ENCODE measurements at regions not wholly inside any gene's neighbourhood (a gene's known extent, or its start where the extent isn't known, plus 50 kb on each side); places are given as distances from the start of the nearest gene placed in this dataset.
A peak's percentile ranks its signal among the peaks of the same experiment; 100 is the strongest.

- Histone ChIP-seq H3K27me3 (no peaks in the 10 kb centered on the region), H3K9me3 (no peaks in the 10 kb centered on the region), H3K4me1 (no peaks in the 10 kb centered on the region), H3K27ac (no peak overlapping the region), H3K4me3 (no peak overlapping the region), H3K36me3 (no peaks in the 10 kb centered on the region)
- DNase-seq (no peak), ATAC-seq (no peak)
- TF ChIP-seq, protein P1, sequence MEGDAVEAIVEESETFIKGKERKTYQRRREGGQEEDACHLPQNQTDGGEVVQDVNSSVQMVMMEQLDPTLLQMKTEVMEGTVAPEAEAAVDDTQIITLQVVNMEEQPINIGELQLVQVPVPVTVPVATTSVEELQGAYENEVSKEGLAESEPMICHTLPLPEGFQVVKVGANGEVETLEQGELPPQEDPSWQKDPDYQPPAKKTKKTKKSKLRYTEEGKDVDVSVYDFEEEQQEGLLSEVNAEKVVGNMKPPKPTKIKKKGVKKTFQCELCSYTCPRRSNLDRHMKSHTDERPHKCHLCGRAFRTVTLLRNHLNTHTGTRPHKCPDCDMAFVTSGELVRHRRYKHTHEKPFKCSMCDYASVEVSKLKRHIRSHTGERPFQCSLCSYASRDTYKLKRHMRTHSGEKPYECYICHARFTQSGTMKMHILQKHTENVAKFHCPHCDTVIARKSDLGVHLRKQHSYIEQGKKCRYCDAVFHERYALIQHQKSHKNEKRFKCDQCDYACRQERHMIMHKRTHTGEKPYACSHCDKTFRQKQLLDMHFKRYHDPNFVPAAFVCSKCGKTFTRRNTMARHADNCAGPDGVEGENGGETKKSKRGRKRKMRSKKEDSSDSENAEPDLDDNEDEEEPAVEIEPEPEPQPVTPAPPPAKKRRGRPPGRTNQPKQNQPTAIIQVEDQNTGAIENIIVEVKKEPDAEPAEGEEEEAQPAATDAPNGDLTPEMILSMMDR (IDR thresholded peaks at IDR 0.05) = no peak
- intact Hi-C loops (cut with DNase I) = no loop called here
Measured at GRCh38 chr14:78016532-78016931, 153.6 kb upstream of the NRXN3 start.

GRCh38 chr14:78018283-78018682, 151.9 kb upstream of the NRXN3 start:
- Histone ChIP-seq H3K9me3 (no peaks in the 10 kb centered on the region), H3K4me3 (no peak overlapping the region), H3K27ac (no peak overlapping the region), H3K4me1 (no peaks in the 10 kb centered on the region), H3K36me3 (no peaks in the 10 kb centered on the region), H3K27me3 (no peaks in the 10 kb centered on the region)
- ATAC-seq = no peak
- TF ChIP-seq, protein P1 (IDR thresholded peaks at IDR 0.05) = no peak
- intact Hi-C loops (cut with DNase I) = no loop called here
- DNase-seq = no peak

- Histone ChIP-seq H3K4me1 (no peaks in the 10 kb centered on the region), H3K36me3 (no peaks in the 10 kb centered on the region), H3K27me3 (no peaks in the 10 kb centered on the region), H3K27ac (no peak overlapping the region), H3K9me3 (no peaks in the 10 kb centered on the region), H3K4me3 (no peak overlapping the region)
- DNase-seq (peak; percentile 80), ATAC-seq (peak; percentile 92)
- intact Hi-C loops (cut with DNase I) = no loop called here
- TF ChIP-seq, protein P1 (IDR thresholded peaks at IDR 0.05) = peak; percentile 53
Measured at GRCh38 chr14:78022059-78022458, 148.1 kb upstream of the NRXN3 start.

DNA sequence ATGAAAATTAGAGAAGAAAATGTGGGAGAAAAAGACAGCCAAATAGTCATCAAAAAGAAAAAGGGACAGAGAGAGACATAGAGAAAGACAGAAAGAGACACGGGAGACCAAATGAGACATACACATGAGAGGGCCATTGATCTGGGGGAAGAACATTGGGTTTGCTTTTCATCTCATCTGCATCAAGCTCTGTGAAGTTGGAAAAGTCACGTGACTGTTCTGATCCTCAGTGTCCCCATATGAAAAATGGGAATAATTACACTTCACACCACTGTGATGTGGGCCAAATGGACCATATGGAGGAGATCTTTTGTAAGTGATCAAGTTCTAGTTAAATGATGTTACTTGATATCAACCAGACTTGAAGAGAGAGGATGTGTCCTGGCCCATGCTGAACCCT, 147.1 kb upstream of the NRXN3 start:
- TF ChIP-seq, protein P1 (IDR thresholded peaks at IDR 0.05) = no peak
- Histone ChIP-seq H3K27ac (no peak overlapping the region), H3K4me3 (no peak overlapping the region), H3K36me3 (no peaks in the 10 kb centered on the region), H3K4me1 (no peaks in the 10 kb centered on the region), H3K27me3 (no peaks in the 10 kb centered on the region), H3K9me3 (no peaks in the 10 kb centered on the region)
- DNase-seq (no peak), ATAC-seq (no peak)
- intact Hi-C loops (cut with DNase I) = no loop called here

DNA sequence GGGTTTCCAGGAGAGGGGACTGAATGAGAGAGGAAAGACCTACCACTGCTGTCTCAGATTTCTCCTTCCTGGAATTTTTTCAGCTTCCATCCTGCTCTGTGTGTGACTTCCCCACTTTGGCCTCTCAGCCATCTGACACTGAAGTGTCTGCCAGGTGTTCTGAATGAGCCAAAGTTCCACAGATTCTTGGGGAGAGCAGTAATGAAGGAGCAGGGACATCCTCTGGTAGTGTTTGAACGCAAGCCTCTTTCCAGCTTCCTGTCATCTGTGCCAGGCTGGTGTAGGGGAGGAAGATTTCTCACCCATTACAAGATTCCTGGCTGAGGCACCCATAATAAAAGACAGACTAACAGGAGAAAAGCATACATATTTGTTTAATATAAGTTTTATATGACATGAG, 141.7 kb upstream of the NRXN3 start:
- H3K27ac ChIP-seq = no peak overlapping the region
- no peaks in the 10 kb centered on the region for H3K4me1 ChIP-seq
- intact Hi-C loops (cut with DNase I) = no loop called here
- H3K36me3 ChIP-seq = no peaks in the 10 kb centered on the region
- no peak overlapping the region for H3K4me3 ChIP-seq
- ATAC-seq (no peak), DNase-seq (no peak)
- TF ChIP-seq, protein P1 (IDR thresholded peaks at IDR 0.05) = no peak
- H3K27me3 ChIP-seq = no peaks in the 10 kb centered on the region
- H3K9me3 ChIP-seq = no peaks in the 10 kb centered on the region

All from upper lobe of right lung (tissue), 1 donor.